22Rv1 (cell line): ENCODE measurements at regions not wholly inside any gene's neighbourhood (a gene's known extent, or its start where the extent isn't known, plus 50 kb on each side); places are given as distances from the start of the nearest gene placed in this dataset.
"Not testable (repeated sequence)": the region's sequence is repeated elsewhere in the genome, so short reads cannot be mapped to it uniquely, and the experiment has no call there.

Experiments
- H3K27ac ChIP-seq: fragments of 450-650 bp; 2 replicates; pipeline ENCODE4 v1.5.1; 2017
- ZFX ChIP-seq: fragments of 450-650 bp; IDR thresholded peaks from 2 replicates; pipeline ENCODE4 v1.6.1; 2017; ENCODE audit warnings: antibody characterized with exemption, borderline replicate concordance
- TF ChIP-seq, protein P1 (sequence below): fragments of 450-650 bp; IDR thresholded peaks from 2 replicates; pipeline ENCODE4 v1.5.1; 2017; ENCODE audit warnings: mild to moderate bottlenecking

DNA sequence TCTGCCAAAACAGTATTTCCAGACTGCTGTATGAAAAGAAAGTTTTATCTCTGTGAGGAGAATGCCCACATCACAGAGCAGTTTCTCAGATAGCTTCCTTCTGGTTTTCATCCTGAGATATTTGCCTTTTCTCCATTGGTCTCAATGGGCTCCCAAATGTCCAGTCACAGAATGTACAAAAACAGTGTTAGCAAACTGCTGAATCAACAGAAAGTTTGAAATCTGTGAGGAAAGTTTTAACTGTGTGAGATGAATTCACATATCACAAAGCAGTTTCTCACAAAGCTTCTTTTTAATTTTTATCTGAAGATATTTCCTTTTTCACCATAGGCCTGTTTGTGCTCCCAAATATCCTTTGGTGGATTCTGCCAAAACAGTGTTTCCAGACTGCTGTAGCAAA, 207.2 kb upstream of the TRIM48 start:
- no peak overlapping the region for H3K27ac ChIP-seq
- TF ChIP-seq ZFX, result no peak
- TF ChIP-seq, protein P1, sequence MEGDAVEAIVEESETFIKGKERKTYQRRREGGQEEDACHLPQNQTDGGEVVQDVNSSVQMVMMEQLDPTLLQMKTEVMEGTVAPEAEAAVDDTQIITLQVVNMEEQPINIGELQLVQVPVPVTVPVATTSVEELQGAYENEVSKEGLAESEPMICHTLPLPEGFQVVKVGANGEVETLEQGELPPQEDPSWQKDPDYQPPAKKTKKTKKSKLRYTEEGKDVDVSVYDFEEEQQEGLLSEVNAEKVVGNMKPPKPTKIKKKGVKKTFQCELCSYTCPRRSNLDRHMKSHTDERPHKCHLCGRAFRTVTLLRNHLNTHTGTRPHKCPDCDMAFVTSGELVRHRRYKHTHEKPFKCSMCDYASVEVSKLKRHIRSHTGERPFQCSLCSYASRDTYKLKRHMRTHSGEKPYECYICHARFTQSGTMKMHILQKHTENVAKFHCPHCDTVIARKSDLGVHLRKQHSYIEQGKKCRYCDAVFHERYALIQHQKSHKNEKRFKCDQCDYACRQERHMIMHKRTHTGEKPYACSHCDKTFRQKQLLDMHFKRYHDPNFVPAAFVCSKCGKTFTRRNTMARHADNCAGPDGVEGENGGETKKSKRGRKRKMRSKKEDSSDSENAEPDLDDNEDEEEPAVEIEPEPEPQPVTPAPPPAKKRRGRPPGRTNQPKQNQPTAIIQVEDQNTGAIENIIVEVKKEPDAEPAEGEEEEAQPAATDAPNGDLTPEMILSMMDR, result no peak

DNA sequence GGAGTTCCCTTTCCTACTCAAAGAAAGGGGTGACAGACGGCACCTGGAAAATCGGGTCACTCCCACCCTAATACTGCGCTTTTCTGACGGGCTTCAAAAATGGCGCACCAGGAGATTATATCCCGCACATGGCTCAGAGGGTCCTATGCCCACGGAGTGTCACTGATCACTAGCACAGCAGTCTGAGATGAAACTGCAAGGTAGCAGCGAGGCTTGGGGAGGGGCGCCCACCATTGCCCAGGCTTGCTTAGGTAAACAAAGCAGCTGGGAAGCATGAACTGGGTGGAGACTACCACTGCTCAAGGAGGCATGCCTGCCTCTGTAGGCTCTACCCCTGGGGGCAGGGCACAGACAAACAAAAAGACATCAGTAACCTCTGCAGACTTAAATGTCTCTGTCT, 177.4 kb upstream of the TRIM48 start:
- H3K27ac ChIP-seq, result not testable (repeated sequence)

DNA sequence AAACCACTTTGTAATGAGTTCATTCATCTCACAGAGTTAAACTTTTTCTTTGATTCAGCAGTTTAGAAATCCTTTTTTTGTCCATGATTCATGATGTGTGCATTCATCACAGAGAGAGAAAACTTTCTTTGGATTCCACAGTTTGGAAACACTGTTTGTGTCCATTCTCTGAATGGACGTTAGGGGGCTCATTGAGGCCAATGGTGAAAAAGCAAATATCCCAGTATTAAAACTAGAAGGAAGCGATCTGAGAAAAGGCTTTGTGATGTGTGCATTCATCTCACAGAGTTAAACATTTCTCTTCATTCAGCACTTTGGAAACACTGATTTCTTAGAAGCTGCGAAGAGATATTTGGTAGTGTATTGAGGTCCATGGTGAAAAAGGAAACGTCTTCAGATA, 155.6 kb upstream of the TRIM48 start:
- TF ChIP-seq ZFX, result no peak
- TF ChIP-seq, protein P1, result peak; percentile 59
- H3K27ac ChIP-seq, result no peak overlapping the region
